ENCODE measurements at regions not wholly inside any gene's neighbourhood (a gene's known extent, or its start where the extent isn't known, plus 50 kb on each side); places are given as distances from the start of the nearest gene placed in this dataset.

DNA sequence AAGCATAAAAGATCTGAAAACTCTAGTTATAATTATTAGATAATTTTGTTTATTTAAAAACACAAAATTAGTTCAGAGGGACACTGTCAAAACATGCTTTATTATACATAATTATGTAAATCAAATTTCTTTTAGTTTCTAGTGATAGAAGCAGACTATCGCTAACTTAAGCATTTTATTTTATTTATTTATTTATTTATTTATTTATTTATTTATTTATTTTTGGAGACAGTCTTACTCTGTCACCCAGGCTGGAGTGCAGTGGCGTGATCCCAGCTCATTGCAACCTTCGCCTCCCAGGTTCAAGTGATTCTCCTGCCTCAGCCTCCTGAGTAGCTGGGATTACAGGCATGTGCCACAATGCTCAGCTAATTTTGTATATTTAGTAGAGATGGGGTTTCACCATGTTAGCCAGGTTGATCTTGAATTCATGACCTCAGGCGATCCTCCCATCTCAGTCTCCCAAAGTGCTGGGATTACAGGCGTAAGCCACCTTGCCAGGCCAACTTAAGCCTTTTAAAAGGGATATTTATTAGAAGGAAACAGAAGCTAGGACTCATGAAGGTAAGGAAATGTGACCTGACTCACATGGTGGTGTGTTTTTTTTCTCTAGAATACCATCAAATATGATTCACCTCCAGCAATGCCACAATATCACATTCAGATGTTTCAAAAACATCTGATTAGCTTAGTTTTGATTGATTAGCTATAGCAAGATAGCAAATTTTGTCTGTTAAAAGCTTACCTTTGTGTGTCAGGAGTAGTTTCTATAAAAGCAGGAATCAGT lies 1357.4 kb upstream of the ADGRL4 start:
- TF ChIP-seq, protein P1, sequence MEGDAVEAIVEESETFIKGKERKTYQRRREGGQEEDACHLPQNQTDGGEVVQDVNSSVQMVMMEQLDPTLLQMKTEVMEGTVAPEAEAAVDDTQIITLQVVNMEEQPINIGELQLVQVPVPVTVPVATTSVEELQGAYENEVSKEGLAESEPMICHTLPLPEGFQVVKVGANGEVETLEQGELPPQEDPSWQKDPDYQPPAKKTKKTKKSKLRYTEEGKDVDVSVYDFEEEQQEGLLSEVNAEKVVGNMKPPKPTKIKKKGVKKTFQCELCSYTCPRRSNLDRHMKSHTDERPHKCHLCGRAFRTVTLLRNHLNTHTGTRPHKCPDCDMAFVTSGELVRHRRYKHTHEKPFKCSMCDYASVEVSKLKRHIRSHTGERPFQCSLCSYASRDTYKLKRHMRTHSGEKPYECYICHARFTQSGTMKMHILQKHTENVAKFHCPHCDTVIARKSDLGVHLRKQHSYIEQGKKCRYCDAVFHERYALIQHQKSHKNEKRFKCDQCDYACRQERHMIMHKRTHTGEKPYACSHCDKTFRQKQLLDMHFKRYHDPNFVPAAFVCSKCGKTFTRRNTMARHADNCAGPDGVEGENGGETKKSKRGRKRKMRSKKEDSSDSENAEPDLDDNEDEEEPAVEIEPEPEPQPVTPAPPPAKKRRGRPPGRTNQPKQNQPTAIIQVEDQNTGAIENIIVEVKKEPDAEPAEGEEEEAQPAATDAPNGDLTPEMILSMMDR (conservative IDR thresholded peaks at IDR 0.05; ENCODE audit: low read depth, low read length): no peak
- TF ChIP-seq EZH2 (IDR thresholded peaks at IDR 0.05; ENCODE audit: borderline replicate concordance, low read depth, low read length, poor library complexity, severe bottlenecking): no peak

All from A673 (cell line).